MM.1S (cell line): ENCODE measurements at regions not wholly inside any gene's neighbourhood (a gene's known extent, or its start where the extent isn't known, plus 50 kb on each side); places are given as distances from the start of the nearest gene placed in this dataset.

Experiments used
- DNase-seq: peaks from one replicate; pipeline ENCODE4 v3.0.0-alpha.2; 2015
- H2AFZ ChIP-seq: fragments of 300-600 bp; sonication (generic); 2 replicates; pipeline ENCODE4 v1.6.0; 2016; ENCODE audit warnings: antibody characterized with exemption, low read length
- H3F3A ChIP-seq: fragments of 300-600 bp; sonication (generic); 2 replicates; pipeline ENCODE4 v1.6.1; 2016; ENCODE audit warnings: mild to moderate bottlenecking, antibody characterized with exemption, low read length, moderate library complexity, mixed read lengths; ENCODE audit not compliant: insufficient read depth
- H3K27ac ChIP-seq: fragments of 300-600 bp; sonication (generic); 2 replicates; pipeline ENCODE4 v1.5.1; 2016; ENCODE audit warnings: mild to moderate bottlenecking, low read length
- H3K27me3 ChIP-seq: fragments of 300-600 bp; sonication (generic); replicated peaks from 2 replicates; pipeline ENCODE4 v1.6.0; 2016; ENCODE audit warnings: low read length; ENCODE audit not compliant: insufficient read depth
- H3K36me3 ChIP-seq: fragments of 300-600 bp; sonication (generic); replicated peaks from 2 replicates; pipeline ENCODE4 v1.6.1; 2016; ENCODE audit warnings: mild to moderate bottlenecking, low read length, mixed read lengths; ENCODE audit not compliant: insufficient read depth
- H3K4me1 ChIP-seq: fragments of 300-600 bp; sonication (generic); 2 replicates; pipeline ENCODE4 v1.6.1; 2016; ENCODE audit warnings: low read length, mixed read lengths
- H3K4me2 ChIP-seq: fragments of 300-600 bp; sonication (generic); 2 replicates; pipeline ENCODE4 v1.6.0; 2016; ENCODE audit warnings: low read depth, low read length
- H3K4me3 ChIP-seq: fragments of 300-600 bp; sonication (generic); 2 replicates; pipeline ENCODE4 v1.5.1; 2016; ENCODE audit warnings: low read length, mixed read lengths
- H3K79me2 ChIP-seq: fragments of 300-600 bp; sonication (generic); 2 replicates; pipeline ENCODE4 v1.6.1; 2016; ENCODE audit warnings: mixed run types, low read length, mixed read lengths
- H3K9ac ChIP-seq: fragments of 300-600 bp; sonication (generic); 2 replicates; pipeline ENCODE4 v1.6.1; 2016; ENCODE audit warnings: low read length, mixed read lengths
- H3K9me2 ChIP-seq: fragments of 300-600 bp; sonication (generic); replicated peaks from 2 replicates; pipeline ENCODE4 v1.6.1; 2016; ENCODE audit warnings: mild to moderate bottlenecking, low read length, mixed read lengths; ENCODE audit not compliant: insufficient read depth
- H3K9me3 ChIP-seq: fragments of 300-600 bp; sonication (generic); replicated peaks from 2 replicates; pipeline ENCODE4 v1.6.1; 2016; ENCODE audit warnings: mild to moderate bottlenecking, low read length, mixed read lengths; ENCODE audit not compliant: insufficient read depth
- H4K20me1 ChIP-seq: fragments of 300-600 bp; sonication (generic); 2 replicates; pipeline ENCODE4 v1.6.1; 2016; ENCODE audit warnings: mild to moderate bottlenecking, low read length, moderate library complexity, mixed read lengths; ENCODE audit not compliant: insufficient read depth
- EZH2 ChIP-seq: fragments of 300-600 bp; sonication (generic); optimal IDR thresholded peaks from 2 replicates; pipeline ENCODE3; 2017; ENCODE audit warnings: low read depth, mild to moderate bottlenecking, antibody characterized with exemption, low read length, mixed read lengths
- EZH2phosphoT487 ChIP-seq: fragments of 300-600 bp; sonication (generic); IDR thresholded peaks from 2 replicates; pipeline ENCODE4 v1.6.1; 2018; ENCODE audit warnings: antibody characterized with exemption, low read length
- TF ChIP-seq, protein P1 (sequence below): fragments of 300-600 bp; sonication (generic); IDR thresholded peaks from 2 replicates; pipeline ENCODE4 v1.5.1; 2016; ENCODE audit warnings: antibody characterized with exemption, low read length, mixed read lengths

DNA sequence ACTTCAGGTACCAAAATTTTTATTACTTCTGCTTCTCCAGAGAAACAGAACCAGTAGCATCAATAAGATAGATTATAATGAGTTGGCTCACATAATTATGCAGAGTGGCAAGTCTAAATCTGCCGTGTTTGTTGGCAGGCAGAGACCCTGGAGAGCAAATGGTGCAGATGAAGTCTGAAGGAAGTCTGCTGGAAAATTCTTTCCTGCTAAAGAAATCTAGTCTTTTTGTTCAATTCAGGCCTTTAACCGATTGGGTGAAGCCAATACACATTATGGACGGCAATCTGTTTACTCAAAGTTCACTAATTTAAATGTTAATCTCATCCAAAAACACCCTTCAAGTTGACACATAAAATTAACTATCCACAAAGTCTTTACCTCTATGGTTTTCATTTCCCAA lies 156.0 kb downstream of the TBX22 start:
- H3K9me2 ChIP-seq: no peaks in the 10 kb centered on the region
- TF ChIP-seq, protein P1, sequence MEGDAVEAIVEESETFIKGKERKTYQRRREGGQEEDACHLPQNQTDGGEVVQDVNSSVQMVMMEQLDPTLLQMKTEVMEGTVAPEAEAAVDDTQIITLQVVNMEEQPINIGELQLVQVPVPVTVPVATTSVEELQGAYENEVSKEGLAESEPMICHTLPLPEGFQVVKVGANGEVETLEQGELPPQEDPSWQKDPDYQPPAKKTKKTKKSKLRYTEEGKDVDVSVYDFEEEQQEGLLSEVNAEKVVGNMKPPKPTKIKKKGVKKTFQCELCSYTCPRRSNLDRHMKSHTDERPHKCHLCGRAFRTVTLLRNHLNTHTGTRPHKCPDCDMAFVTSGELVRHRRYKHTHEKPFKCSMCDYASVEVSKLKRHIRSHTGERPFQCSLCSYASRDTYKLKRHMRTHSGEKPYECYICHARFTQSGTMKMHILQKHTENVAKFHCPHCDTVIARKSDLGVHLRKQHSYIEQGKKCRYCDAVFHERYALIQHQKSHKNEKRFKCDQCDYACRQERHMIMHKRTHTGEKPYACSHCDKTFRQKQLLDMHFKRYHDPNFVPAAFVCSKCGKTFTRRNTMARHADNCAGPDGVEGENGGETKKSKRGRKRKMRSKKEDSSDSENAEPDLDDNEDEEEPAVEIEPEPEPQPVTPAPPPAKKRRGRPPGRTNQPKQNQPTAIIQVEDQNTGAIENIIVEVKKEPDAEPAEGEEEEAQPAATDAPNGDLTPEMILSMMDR: no peak
- no peak for TF ChIP-seq EZH2phosphoT487
- TF ChIP-seq EZH2: no peak
- H3K79me2 ChIP-seq: no peaks in the 10 kb centered on the region
- H3K4me1 ChIP-seq: no peaks in the 10 kb centered on the region
- H3K27ac ChIP-seq: no peak overlapping the region
- H3F3A ChIP-seq: no peaks in the 10 kb centered on the region
- DNase-seq: no peak
- no peak overlapping the region for H2AFZ ChIP-seq
- H3K4me2 ChIP-seq: no peak overlapping the region
- H4K20me1 ChIP-seq: no peaks in the 10 kb centered on the region
- H3K36me3 ChIP-seq: no peaks in the 10 kb centered on the region
- no peak overlapping the region for H3K9ac ChIP-seq
- H3K9me3 ChIP-seq: no peaks in the 10 kb centered on the region
- H3K4me3 ChIP-seq: no peak overlapping the region
- no peaks in the 10 kb centered on the region for H3K27me3 ChIP-seq

DNA sequence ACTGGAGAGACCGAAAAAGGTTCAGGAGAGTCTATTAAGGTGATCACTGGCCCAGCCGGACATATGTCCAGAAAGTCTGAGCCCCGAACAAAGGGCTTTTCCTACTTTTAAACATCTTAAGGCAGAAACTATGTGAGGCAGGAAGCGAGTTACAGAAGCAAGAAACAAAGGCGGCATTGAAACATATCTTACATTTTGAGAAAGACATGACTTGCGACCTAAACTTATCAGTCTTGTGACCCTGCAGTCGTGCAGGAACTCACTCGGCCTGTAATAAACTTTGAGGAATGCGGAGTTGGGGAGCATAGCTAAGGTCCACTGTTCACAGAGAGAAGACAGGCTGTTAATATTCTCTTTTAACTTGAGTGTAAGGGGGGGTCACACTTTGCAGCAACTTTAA lies 158.7 kb downstream of the TBX22 start:
- DNase-seq: no peak
- H2AFZ ChIP-seq: no peak overlapping the region
- no peak overlapping the region for H3K4me2 ChIP-seq
- no peak overlapping the region for H3K9ac ChIP-seq
- no peaks in the 10 kb centered on the region for H3F3A ChIP-seq
- no peaks in the 10 kb centered on the region for H3K36me3 ChIP-seq
- H3K9me2 ChIP-seq: no peaks in the 10 kb centered on the region
- H3K4me1 ChIP-seq: no peaks in the 10 kb centered on the region
- no peak overlapping the region for H3K27ac ChIP-seq
- no peaks in the 10 kb centered on the region for H3K9me3 ChIP-seq
- H3K79me2 ChIP-seq: no peaks in the 10 kb centered on the region
- no peaks in the 10 kb centered on the region for H4K20me1 ChIP-seq
- H3K27me3 ChIP-seq: no peaks in the 10 kb centered on the region
- no peak overlapping the region for H3K4me3 ChIP-seq
- TF ChIP-seq EZH2 (no peak), EZH2phosphoT487 (no peak)
- TF ChIP-seq, protein P1: no peak

DNA sequence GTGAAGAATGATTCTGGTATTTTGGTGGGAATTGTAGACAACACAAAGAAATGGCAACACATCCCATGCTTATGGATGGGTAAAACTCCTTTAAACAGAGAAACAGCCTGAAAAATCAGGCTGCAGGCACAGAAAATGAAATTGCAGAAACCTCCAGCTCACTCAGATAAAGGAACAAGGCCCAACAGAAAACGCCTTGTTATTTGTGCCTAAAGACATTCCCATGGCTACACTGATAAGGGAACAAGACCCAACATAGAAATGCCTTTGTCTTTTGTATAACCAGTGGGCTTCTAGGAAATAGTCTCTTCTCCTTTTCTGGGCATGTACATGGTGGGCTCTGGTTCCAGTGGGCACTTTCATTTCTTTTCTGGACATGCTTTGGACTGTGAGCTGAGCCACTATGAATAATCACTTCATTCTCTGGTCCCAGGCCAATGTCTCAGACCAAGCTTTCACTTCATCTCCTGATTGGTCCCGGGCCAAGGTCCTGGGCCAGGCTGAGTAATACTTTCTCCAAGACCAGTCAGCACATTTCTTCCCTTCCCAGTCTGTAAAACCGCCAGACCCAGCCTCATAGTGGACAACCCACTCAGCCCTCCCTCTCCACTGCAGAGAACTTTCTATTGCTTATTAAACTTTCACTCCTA lies 160.5 kb downstream of the TBX22 start:
- H3K9ac ChIP-seq: no peak overlapping the region
- H2AFZ ChIP-seq: no peak overlapping the region
- no peak for DNase-seq

More for the DNA sequence above, 160.5 kb downstream of the TBX22 start:
- H3F3A ChIP-seq: no peaks in the 10 kb centered on the region
- TF ChIP-seq EZH2phosphoT487 (no peak), EZH2 (no peak)
- TF ChIP-seq, protein P1: no peak
- H3K79me2 ChIP-seq: no peaks in the 10 kb centered on the region
- H3K4me3 ChIP-seq: no peak overlapping the region
- H3K36me3 ChIP-seq: no peaks in the 10 kb centered on the region
- no peak overlapping the region for H3K27ac ChIP-seq
- H3K27me3 ChIP-seq: no peaks in the 10 kb centered on the region
- no peaks in the 10 kb centered on the region for H4K20me1 ChIP-seq
- no peaks in the 10 kb centered on the region for H3K9me2 ChIP-seq
- no peaks in the 10 kb centered on the region for H3K9me3 ChIP-seq
- H3K4me2 ChIP-seq: no peak overlapping the region
- H3K4me1 ChIP-seq: no peaks in the 10 kb centered on the region
